Middle frontal gyrus (tissue), 1 donor: ENCODE measurements at regions not wholly inside any gene's neighbourhood (a gene's known extent, or its start where the extent isn't known, plus 50 kb on each side); places are given as distances from the start of the nearest gene placed in this dataset.

Source experiments
- DNase-seq: peaks from one replicate; pipeline ENCODE4 v3.0.0-alpha.2; 2015; ENCODE audit warnings: low spot score; ENCODE audit errors: extremely low spot score

DNA sequence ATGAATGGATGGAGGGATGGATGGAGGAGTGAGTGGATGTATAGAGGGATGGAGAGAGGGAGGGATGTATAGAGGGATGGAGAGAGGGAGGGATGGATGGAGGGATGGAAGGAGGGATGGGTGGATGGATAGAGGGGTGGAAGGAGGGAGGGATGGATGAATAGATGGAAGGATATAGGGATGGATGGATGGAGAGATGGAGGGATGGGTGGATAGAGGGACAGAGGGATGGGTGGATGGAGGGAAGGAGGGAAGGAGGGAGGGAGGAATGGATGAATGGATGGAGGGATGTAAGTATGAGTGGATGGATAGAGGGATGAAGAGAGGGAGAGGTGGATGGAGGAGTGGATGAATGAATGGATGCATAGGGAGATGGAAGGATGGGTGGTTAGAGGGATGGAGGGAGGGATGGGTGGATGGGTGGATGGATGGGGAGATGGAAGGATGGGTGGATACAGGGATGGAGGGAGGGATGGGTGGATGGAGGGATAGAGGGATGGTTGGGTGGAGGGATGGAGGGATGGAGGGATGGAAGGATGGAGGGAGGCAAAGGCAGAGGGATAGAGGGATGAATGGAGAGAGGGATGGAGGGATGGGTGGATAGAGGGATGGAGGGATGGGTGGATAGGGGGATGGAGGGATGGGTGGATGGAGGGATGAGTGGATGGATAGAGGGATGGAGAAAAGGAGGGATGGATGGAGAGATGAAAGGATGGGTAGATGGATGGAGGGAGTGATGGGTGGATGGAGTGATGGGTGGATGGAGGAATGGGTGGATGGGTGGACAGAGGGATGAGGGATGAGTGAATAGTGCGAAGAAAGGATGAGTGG is 313.8 kb downstream of the UACA start:
- DNase-seq = no peak

DNA sequence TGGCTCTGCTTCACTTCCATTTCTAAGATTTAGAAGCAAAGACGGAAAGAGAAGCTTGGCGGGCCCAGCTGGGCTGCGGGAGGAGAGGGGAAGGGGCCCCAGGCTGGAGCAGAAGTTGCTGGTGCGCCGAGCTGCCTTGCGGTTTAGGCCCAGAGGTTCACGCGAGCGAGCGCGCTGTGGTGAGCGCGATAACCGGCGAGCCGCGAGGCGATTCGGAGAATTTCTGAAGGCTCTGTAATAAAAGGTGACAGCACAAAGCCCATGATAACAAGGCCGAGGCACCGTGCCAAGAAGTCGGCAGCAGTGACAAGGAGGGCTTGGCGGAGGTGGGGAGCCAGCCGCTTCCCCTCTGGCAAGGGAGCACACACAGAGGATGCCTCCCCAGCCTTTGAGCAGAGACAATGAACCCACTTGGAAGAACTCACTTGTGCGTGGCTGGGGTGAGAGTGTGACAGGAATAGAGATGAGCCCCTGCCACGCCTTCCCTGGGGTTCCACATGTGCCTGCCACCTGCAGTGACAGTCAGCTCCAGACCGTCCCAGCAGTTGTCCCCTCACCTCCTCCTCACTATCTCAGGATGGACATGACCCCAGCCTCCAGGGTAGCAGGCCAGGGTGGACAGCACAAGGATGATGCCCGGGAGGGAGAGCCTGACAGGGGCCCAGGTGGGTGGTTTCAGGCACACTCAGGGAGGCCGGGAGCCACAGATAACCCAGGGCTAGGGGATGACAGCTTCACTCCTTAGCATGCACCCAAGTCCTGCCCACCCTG is 315.2 kb downstream of the UACA start:
- no peak for DNase-seq

DNA sequence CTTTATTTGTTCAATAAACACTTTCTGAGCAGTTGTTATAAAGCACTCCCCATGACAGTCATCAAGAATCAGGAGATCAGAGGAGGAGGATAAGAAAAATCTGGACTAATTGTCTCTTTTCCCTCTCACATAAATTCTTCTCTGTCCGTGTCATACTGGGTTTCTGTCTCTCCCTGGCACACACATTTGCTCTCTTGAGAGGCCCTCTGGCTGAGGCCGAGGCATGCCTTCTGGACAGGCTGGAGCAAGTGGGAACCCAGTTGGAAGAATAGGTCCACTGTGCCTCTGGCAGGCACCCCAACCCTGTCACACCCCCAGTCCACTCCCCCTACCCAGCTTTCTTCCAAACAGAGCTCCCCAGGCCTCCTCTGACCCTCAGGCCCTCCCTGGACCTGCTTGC is 315.8 kb downstream of the UACA start:
- no peak for DNase-seq

GRCh38 chr15:70447081-70447480 is 316.3 kb downstream of the UACA start:
- no peak for DNase-seq

DNA sequence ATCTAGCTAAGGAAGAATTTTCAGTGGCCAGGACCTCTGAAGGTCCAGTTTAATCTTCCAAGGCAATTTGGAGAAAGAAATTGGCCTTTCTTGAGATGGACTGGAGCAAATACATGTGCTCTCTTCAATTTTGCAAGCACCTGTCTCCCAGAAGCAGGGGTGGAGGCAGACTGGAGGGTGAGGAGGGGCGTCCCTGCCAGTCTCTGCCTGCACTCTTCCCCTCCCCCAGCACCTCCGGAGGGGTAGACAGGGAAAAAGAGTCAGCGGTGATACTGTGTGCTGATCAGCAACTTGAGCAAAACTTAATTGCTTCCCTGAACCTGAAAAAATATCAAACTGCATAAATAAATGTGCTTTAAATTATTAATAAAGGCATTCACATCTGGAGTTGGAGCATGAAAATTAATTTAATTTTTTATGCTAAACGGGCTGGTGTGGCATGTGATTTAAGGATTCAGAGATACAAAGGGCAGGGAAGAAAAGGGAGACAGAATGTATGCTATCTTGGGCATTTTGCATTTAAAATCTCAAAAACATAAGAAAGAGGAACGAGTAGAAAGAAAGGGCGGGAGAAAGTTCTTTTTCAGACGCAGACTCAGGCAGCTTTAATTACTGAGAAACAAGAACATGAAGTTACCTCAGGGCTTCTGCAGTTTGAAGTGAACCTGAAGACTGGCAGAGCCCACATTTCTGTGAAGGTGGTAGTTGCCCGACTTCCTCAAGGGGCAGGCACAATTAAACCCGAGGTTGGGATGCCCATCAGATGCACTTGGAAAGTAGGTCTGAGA is 319.7 kb downstream of the UACA start:
- no peak for DNase-seq

DNA sequence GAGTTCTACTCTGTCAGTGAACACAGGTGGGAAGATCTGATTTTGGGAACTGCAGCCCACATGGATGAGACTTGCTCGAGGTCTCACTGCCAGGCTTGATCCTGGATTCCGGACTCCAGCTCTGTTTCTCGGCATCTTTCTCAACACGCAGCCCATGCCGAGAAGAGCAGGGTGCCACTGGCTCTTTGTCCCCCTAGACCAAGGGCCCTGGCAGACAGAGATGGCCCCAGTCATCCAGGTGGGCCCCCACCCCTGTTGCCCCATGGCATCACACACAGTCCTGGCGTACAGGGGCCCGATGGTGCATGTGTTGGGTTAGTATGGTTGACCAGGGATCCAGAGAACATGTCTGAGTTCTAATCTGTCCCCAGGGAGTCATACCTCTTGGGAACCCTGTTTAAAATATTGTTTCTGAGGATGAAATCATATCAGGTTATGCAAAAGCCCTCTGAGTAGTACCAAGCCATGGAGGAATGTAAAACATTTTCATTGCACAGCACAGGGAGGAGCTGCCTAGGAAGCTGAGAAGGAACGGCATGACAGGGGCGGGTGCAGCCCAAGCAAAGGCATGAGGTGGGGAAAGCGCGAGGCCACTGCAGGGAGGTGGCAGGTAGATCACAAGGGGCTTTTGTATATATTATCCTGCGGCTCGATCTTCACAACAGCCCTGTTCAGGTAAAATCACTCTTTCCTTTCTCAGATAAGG is 320.6 kb downstream of the UACA start:
- no peak for DNase-seq

DNA sequence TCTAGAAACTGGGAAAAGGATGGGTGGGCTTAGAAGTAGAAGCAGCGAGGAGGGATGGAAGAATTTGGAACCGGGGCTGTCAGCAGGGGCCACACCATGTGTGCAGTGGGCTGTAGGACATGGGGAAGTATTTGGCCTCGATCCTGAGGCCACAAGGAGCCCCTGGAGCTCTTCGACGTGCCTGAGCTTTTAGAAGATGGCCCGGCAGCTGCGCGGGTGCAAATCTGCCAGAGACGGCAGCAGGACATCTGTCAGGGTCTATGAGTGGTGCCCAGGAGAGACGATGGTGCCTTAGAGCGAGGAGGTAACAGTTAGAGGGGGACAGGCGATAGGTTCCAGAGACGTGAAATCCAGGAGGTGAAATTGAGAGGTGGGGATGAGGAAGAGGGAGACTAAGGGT is 321.1 kb downstream of the UACA start:
- DNase-seq = no peak

DNA sequence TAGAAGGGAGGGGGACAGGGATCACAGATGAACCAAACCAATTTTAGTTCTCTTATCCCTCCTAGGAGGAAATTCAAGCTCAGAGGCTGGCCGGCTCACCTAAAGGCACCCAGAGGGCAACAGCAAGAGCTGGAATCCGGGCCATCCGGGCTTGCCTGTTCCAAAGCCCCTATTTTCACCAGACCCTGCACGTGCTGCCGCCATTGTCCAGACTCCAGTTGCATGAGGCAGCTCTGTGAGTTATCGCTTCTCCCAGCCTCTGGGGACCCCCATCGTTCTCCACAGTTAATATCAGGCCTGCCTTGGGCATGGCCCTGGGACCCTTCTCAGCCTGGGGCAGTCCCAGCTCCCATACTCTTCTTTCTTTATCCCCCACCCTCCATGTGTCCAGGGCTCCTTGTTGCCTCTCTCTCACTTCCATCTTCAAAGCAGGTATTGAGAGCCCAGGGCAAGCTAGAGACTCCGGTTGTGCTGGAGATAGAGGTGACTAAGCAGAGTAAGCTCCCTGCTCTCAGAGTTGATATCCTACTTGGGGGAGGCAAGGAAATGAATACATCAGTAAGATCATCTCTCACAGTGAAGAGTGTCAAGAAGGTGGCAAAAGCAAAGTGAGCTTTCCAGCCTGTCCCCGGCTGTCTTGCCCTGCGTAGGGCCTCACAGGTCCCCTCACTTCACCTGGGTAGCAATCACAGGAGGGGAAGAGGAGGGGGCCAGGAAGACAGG is 322.8 kb downstream of the UACA start:
- DNase-seq = no peak

- no peak for DNase-seq
Measured at GRCh38 chr15:70439880-70440279, 323.5 kb downstream of the UACA start.

- DNase-seq = no peak
Measured at GRCh38 chr15:70439304-70439877, 324.0 kb downstream of the UACA start.

- DNase-seq = no peak
Measured at GRCh38 chr15:70438776-70439175, 324.6 kb downstream of the UACA start.

DNA sequence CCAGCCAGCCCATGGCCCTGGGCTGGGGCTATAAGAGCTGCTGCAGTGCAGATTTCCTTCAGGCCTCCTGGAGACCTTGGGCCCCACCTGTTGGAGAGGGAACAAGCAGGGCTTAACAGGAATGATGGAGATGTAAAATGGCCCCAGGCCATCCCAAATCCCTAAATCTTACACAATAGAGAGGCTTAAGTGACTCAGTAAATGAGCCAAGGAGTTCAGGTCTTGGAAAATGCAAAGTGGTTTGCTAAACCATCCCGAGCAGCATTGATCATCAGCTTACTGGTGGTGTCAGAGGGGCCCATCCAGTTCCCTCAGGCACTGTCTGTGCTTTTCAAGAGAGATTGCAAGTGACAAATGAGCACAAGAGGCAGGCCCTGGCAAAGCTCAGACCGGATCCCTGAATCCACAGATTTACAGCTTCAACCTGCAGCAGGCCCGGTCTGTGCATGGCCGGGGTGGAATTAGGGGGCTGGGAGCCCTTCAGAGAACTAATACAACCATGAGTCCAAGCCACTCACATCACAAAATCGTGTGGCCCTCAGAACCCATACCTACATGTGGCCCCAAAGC is 325.4 kb downstream of the UACA start:
- DNase-seq = no peak

- no peak for DNase-seq
Measured at GRCh38 chr15:70437089-70437488, 326.3 kb downstream of the UACA start.

DNA sequence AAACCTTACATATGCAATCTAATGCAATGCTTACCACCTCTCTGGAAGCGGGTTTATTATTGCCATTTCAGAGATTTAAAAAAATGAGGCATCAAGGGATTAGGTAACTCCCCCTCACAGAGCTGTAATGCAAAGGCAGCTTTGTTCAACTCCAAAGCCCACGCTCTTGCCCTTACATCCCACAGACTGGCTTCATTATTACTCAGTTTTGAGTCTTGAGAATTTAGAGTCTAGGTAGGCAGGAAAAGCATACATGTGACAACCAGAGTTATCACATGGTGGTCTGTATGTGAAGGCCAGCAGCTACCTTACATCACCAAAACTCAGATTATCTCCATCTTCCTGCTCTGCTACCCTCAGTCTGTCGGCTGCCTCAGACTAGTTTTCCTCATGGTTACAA is 326.9 kb downstream of the UACA start:
- DNase-seq = no peak

- no peak for DNase-seq
Measured at GRCh38 chr15:70435872-70436271, 327.5 kb downstream of the UACA start.

DNA sequence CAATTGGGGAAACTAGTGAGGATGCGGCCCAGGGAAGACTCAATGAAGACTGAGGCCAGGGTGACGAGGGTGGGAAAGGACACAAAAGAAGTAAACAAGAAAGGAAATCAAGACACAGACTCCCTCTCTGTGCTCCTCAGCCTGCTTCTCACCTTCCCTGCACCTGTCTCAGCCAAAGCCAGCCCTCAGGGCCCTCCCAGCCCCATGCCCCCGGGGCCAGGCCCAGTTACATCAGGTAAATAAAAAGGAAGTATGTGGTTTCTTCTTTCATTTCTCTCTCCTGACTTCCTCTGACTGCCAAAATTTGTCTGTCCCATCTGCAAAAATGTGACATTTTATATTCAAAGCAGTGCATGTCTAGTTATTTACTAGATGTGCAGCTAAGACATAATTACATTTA is 328.0 kb downstream of the UACA start:
- DNase-seq = no peak

DNA sequence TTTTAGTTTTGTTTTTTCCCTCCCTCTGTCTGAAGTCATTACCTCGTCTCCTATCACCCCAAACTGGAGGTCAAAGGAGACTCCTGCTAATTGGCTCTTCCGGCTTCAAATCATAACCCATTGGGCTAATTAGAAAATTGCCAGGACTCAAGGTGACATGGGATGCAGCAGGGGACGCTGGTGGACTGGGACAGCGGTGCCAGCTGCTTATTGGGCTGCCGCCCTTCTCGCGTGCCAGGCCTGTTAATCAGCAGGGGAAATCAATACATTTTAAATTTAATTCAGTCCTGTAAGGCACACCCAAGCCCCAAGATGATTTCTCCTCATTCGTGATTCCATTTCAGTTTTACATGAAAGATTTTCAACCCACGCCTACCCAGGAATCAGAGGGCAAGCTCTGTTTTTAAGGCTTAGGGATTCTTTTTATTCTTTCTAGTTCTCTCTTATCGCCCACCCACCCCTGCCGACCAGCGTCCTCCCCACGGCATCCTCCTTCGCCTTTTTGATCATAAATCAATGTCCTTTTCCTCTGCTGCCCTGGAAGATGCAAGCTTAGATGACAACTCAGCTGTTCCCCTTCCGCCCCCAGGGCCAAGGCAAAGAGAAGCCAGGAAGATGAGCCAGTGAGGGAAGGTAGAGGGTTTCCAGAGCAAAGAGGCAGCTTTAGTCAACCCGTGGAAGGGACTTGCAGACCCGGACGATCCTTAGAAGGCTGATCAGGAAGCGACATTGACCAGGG is 329.6 kb downstream of the UACA start:
- no peak for DNase-seq

DNA sequence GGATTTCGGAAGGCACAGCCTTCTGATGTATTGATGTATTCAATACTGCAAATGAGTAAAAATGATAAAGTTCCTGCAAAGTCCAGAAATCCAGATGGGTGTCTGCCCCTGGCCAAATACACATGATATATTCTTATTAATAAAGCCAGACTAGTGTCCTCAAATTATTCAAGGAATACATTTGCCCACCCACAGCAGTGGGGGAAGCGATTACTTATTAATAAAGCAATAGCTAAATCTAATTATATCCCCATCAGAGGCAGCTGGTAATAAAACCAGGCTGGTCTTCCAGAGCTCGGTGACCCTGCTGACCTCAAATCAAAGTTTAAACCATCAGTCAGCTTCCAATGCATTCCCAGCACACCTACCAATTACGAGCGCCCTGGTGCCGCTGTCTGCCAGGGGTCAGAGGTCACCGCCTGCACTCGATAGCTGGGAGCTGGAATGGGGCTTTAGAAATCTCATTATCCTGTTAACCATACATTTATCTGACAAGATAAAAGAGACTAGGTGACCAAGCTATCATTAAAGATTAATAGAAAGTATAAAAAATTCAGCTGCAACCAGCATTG is 330.3 kb downstream of the UACA start:
- no peak for DNase-seq

- DNase-seq = no peak
Measured at GRCh38 chr15:70431854-70432253, 331.5 kb downstream of the UACA start.
